Hematopoietic multipotent progenitor cell (in vitro differentiated cells): ENCODE measurements at regions not wholly inside any gene's neighbourhood (a gene's known extent, or its start where the extent isn't known, plus 50 kb on each side); places are given as distances from the start of the nearest gene placed in this dataset.

ENCODE experiments used
- DNase-seq, 3 donors: peaks; one replicate each; pipeline ENCODE4 v3.0.0-alpha.2; 2011 to 2015; ENCODE audit warnings: low read depth in 2 of 3, low spot score in 2 of 3

DNA sequence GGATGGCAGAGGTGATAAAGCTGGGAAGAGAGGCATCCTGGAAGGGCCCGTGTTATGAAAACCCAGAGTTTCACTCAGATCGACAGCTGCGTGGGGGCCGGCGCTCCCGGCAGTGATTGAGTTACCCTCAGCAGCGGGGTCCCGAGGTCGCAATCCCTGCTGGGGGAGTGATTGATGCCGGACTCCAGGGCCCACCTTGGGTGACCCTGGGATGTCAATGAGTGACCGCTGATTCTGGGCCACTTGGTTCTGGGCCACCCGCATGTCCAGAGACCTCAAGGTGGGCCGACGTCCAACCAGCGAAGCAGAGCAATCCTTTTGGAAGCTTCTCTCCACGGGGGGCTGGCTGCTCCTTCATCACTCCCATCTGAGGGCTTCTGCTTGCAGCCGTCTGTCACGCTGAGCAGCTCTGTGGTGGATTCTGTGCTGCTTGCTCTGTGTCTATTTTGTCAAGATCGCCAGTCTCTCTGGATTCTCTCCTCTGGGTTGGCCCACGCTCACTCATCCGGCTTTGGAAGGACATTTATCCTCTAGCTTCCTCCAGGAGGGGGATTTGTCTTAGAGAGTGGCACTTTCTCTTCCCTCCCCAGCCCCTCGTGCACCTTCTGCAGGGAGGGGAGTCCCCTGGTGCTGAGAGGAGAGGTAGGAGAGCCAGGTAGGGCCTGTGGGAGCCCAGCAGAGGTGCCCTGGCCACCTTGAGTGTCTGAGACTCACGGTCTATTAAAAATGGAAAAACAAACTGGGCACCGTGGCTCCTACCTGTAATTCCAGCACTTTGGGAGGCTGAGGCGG, 110.9 kb upstream of the C1orf174 start:
- DNase-seq, result no peak

- DNase-seq, result no peak
Observed at GRCh38 chr1:4016351-4017130, 116.5 kb upstream of the C1orf174 start.

DNA sequence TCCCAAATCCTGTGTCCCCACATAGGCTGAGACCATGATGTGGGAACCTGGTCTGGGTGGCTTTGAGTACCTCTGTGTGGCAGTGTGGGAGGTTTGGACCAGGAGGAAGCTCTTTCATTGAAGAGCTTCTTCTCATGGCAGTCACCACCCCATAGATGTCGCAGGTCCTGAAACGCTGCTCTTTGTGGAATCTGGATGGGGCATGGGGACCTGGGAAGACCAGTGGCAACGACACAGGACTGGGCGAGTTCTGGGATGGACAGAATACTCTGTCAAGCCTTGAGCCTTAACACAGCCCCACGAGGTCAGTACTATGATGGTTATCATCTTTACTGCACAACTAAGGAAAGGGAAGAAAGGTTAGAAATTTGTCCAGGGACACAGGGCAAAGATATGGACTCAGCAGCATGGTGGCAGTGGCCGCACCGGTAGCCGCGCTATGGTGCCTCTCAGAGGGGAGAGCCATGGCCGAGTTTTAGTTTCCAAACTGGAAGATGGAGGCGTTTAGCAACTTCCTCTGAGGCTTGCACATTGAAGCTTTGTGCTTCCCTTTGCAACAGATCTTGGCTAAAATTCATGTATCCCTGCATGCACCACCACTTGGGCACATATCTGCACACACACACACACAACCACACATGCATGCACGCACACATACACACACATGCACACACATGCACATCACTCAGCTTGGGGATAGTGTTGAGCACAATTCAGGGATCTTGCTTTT, 117.7 kb upstream of the C1orf174 start:
- no peak for DNase-seq

DNA sequence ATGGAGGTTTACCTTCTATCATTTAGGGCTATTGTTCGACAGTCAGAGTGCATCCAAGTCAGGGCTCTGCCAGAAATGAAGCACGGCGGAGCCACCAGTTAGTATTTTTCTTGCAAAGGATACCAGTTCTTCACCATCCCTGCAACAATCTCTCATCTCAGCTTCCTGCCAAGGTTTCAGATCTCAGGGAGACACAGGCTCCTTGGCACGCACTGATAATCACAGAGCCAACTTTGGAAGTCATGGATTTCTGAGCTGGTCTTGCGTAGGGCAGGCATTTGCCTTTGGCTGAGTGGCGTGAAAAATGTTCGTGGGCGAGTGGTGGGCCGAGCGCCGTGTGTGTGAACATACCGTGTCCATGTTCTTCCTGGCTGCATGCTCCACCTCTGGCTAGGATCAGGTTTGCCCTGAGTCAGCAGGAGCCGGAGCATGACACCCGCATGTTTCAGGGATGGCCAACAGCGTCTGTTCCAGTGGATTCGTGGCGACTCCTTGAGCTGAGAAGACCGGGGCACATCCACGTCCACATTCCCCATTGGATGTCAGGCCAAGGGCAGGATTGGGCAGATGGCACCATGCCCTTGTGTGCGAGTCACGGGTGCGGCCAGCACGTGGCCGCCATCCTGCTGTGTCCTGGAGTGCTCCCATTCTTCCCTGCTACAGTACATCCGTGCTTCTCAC, 118.5 kb upstream of the C1orf174 start:
- no peak for DNase-seq

GRCh38 chr1:4019147-4019521, 119.1 kb upstream of the C1orf174 start:
- DNase-seq, result no peak

DNA sequence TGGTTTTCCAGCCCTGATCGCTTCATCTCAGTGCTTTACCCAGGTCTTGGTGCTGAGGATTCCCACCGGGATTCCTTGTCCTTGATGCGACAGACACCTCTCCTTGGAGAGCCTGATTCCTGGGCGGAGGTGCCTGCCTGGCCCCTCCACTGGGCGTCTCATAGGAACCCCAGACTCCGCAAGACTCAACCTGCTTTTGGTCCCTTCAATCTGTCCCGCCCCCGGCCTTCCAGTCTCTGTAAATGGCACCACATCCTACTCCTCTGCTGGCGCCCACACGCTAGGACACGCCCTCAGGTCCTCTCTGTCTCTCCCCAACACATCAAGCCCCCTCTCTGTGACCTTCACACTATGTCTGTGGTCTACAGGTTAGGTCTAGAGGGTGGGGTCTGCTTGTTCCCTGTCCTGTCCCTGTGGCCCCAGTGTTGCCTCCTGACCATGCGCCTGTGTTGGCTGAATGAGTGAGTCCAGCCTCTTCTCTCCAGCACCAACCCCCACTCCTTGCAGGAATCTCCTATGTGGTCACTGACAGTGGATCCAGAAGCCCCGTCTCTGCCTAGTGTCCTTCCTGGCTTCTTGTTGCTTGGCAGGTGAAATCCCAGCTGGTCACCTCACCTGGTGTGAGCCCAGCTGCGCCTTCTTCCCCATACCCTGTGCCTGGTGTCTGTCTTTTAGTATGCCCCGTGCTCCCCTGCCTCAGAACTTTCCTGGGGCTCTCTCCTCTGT, 119.7 kb upstream of the C1orf174 start:
- DNase-seq, result no peak

- no peak for DNase-seq
Observed at GRCh38 chr1:4020449-4020848, 120.4 kb upstream of the C1orf174 start.

DNA sequence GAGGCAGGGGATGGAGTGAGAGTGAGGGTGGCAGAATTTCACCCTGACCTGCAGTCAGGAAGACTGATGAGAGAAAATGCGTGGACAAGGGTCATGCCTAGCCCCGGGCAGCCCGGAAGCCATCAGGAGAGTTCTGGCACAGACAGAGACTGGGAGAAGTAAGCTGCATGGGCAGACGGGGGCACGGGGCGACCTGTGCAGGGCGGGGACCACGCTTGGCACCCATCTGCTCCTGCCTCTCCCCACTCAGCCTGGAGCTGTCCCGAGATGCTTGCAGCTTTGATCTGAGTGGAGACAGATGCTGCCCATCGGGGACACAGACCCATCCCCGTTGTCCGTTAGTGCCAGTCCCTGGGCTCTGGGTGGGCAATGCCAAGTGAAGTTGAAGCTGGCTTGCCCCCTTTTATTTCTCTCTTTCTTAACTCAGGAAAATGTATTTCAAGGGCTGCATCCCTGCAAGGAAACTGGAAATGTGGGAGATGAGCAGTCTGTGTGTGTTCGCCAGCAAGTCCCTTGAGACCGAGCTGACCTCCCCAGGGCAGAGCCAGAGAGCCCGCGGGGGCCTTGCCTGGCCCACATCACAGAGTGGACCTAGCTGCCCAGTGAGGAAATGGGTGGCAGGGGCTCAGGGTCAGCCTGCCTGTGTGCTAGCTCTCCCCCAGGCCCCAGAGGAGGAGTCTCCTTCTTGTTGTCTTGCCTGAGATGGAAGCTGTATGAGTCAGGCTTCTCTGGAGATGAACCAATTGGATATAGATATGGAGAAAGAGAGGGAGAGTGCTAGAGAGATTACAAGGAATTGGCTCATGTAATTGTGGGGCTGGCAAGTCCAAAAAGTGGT, 121.3 kb upstream of the C1orf174 start:
- no peak for DNase-seq

GRCh38 chr1:4021974-4022268, 121.8 kb upstream of the C1orf174 start:
- DNase-seq, result no peak

DNA sequence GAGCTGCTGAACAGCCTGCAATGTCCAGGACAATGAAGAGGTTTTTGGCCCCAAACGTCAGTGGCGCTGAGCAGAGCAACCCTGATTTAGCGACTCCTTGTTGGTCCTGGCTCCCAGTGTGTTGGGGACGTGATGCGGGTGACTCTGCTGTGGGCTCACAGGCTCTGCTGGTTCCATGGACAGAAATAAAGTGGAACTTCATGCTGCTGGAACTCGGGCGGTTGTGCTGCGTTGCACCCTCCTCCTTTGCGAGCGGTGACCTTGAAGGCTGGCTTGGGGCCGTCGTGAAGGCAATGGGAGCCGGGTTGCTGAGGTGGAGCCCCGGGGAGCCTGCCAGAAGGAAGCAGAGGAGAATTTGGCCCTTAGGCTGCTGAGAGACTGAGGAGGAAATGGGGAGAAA, 122.6 kb upstream of the C1orf174 start:
- no peak for DNase-seq

DNA sequence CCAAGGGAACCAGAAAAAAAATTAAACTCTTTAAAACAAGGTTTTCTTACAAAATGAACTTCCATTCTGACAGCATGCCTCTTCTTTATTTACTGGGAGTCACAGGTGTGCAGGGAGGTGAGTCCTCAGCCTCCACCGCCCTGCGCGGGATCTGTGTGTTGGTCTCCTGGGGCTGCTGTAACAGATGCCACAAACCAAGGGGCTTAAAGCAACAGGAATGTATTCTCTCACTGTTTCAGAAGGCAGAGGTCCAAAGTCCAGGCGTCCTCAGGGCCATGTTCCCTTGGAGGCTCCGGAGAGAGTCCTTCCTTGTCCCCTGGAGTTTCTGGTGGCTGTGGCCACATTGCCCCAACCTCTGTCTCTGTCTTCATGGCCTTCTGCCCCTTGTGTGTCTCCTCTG, 123.6 kb upstream of the C1orf174 start:
- no peak for DNase-seq

DNA sequence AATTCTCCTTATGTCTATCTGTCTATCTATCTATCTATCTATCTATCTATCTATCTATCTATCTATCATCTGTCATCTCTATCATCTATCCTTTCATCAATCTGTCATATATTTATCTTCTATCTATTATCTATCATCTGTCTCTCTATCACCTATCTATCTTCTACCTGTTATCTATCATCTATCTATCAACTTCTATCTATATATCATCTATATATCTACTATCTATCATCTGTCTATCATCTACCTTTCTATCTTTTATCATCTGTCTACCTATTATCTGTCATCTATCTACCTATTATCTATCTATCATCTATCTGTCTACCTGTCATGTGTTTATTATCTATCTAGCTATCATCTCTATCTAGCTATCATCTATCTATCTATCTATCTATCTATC, 124.7 kb upstream of the C1orf174 start:
- DNase-seq, result no peak

GRCh38 chr1:4025752-4026151, 125.7 kb upstream of the C1orf174 start:
- DNase-seq, result no peak

- DNase-seq, result no peak
Observed at GRCh38 chr1:4027008-4027407, 126.9 kb upstream of the C1orf174 start.

DNA sequence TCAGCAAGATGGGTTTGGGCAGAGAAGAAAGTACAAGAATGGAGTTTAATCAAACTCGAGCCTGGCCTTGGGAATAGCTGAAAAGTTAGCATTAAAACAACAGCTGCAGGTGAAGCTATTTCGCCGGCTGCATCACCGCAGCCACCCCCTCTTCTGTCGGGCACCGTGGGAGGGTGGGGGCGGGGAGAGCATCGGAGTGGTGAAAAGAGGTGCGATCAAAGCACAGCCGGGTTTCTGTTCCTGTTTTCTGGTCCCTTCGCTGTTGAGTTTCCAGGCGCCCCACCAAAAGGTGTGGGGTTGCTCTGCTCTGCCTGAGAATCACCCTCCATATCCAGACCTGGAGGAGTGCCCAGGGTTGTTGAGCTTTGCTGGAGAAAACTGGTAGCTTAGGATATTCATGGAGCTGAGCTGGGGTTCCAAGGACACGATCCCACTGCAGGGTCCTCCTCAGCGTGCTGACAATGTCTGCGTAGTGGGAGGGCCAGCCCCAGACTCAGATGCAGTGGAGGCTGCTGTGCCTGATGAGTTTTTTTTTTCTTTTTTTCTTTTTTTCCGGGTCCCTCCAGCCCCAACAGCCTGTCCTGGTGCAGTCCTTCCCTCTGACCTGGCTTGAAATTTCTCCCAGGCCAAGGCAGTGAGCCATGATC, 127.5 kb upstream of the C1orf174 start:
- no peak for DNase-seq

DNA sequence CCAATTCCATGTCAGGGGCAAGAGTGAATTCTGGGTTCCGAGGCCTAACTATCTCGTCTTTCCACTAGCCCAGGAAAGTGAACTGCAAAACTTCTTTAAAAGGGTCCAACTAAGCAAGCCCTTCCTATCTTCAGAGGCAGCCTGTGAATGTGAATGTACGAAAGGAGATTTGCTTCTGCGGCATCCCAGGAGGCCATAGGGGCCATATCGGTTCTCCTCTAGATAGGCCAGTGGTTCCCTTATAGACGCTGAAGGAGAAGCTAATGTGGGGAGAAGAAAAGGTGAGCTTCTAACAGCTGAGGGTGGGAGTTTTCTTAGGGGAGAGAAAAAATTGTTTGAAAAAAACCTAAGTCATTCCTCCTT, 128.0 kb upstream of the C1orf174 start:
- no peak for DNase-seq

- DNase-seq, result no peak
Observed at GRCh38 chr1:4029376-4029775, 129.3 kb upstream of the C1orf174 start.

DNA sequence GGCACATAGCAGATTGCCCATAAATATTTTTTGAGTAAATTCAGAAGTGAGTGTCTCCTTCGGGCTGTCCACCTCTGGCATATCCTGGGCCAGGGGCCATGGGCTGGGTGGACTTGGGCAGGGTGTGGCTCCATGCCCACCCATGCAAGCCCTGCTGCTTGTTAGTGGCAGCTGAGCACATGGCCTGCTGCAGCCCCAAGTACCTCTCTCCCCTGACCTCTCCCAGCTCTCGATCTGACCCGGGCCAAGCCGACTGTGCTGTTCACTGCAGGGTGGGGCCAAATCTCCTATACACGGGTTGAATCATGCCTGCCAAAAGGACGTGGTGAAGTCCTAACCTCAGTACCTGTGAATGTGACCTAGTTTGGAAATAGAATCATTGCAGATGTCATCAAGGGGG, 132.5 kb upstream of the C1orf174 start:
- DNase-seq, result no peak

DNA sequence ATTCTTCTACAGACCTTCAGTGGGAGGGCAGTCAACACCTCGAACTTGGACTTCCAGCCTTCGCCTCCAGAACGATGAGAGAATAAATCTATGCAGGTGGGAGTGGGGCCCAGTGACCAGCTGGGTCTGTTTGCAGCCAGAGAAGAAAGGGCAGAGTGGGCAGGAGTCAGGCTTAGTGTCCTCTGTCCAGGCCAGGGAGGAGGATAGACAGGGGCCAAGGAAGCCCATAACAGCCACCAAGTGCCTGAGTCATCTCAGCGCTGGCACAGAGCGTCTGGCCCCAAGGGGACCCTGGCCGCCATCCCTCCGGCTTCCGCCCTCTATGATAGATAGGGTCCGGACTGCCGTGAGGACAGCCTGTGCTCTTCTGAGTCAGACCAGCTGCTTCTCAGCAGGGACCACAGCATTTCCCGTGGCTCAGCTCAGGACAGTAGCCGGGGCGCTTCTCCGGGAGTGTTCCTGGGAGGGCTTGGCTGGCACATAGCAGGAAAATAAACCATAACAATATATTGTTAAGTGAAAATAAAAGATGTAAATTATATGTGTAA, 133.1 kb upstream of the C1orf174 start:
- DNase-seq, result no peak
